MG63 (cell line): ENCODE measurements at regions not wholly inside any gene's neighbourhood (a gene's known extent, or its start where the extent isn't known, plus 50 kb on each side); places are given as distances from the start of the nearest gene placed in this dataset.
"Not testable (repeated sequence)": the region's sequence is repeated elsewhere in the genome, so short reads cannot be mapped to it uniquely, and the experiment has no call there.

Experiments used
- DNase-seq: peaks from one replicate; pipeline ENCODE4 v3.0.0-alpha.2; 2020
- H3K27me3 ChIP-seq: fragments of 250-450 bp; sonication (Bioruptor Pico); 2 replicates; pipeline ENCODE4 v1.5.1; 2020; ENCODE audit warnings: mild to moderate bottlenecking, moderate library complexity
- H3K36me3 ChIP-seq: fragments of 250-450 bp; sonication (Bioruptor Pico); 2 replicates; pipeline ENCODE4 v1.5.1; 2020; ENCODE audit warnings: mild to moderate bottlenecking, moderate library complexity
- H3K4me3 ChIP-seq: fragments of 250-450 bp; sonication (Bioruptor Pico); 2 replicates; pipeline ENCODE4 v1.5.1; 2020; ENCODE audit warnings: mild to moderate bottlenecking, moderate library complexity
- H3K9me3 ChIP-seq: fragments of 250-450 bp; sonication (Bioruptor Pico); 2 replicates; pipeline ENCODE4 v1.5.1; 2020; ENCODE audit warnings: mild to moderate bottlenecking, moderate library complexity

- no peak for DNase-seq
- Histone ChIP-seq H3K9me3 (no peaks in the 10 kb centered on the region), H3K27me3 (no peaks in the 10 kb centered on the region), H3K4me3 (no peak overlapping the region), H3K36me3 (no peaks in the 10 kb centered on the region)
These were observed 58.6 kb upstream of the SHISA6 start for GRCh38 chr17:11182430-11182829.

GRCh38 chr17:11178581-11178980 is 62.4 kb upstream of the SHISA6 start:
- Histone ChIP-seq H3K9me3 (no peaks in the 10 kb centered on the region), H3K27me3 (no peaks in the 10 kb centered on the region), H3K4me3 (no peak overlapping the region), H3K36me3 (no peaks in the 10 kb centered on the region)
- DNase-seq = no peak

GRCh38 chr17:11177340-11177739 is 63.7 kb upstream of the SHISA6 start:
- Histone ChIP-seq H3K4me3 (no peak overlapping the region), H3K27me3 (no peaks in the 10 kb centered on the region), H3K36me3 (no peaks in the 10 kb centered on the region), H3K9me3 (no peaks in the 10 kb centered on the region)
- DNase-seq = no peak

- H3K4me3 ChIP-seq = no peak overlapping the region
- no peaks in the 10 kb centered on the region for H3K9me3 ChIP-seq
- H3K27me3 ChIP-seq = no peaks in the 10 kb centered on the region
- H3K36me3 ChIP-seq = no peaks in the 10 kb centered on the region
- no peak for DNase-seq
These were observed 64.5 kb upstream of the SHISA6 start for GRCh38 chr17:11176549-11176948.

GRCh38 chr17:11170881-11171280 is 70.1 kb upstream of the SHISA6 start:
- Histone ChIP-seq H3K27me3 (no peaks in the 10 kb centered on the region), H3K4me3 (no peak overlapping the region), H3K36me3 (no peaks in the 10 kb centered on the region), H3K9me3 (no peaks in the 10 kb centered on the region)
- no peak for DNase-seq

- Histone ChIP-seq H3K4me3 (no peak overlapping the region), H3K36me3 (no peaks in the 10 kb centered on the region), H3K9me3 (peaks cover 7% of the 10 kb centered on the region), H3K27me3 (no peaks in the 10 kb centered on the region; the same call in 1 of the 2 replicates)
- DNase-seq = no peak
These were observed 89.1 kb upstream of the SHISA6 start for GRCh38 chr17:11151818-11152425.

- DNase-seq, H3K27me3 ChIP-seq, H3K9me3 ChIP-seq: not testable (repeated sequence)
These were observed 90.0 kb upstream of the SHISA6 start for GRCh38 chr17:11150906-11151511.

GRCh38 chr17:11144358-11145233 is 96.4 kb upstream of the SHISA6 start:
- Histone ChIP-seq H3K27me3 (no peaks in the 10 kb centered on the region; the same call in 1 of the 2 replicates), H3K36me3 (no peaks in the 10 kb centered on the region), H3K9me3 (no peaks in the 10 kb centered on the region), H3K4me3 (no peak overlapping the region)
- DNase-seq = peak; percentile 57

More at GRCh38 chr17:11150906-11151511, 90.0 kb upstream of the SHISA6 start:
- H3K4me3 ChIP-seq, H3K36me3 ChIP-seq: not testable (repeated sequence)

- Histone ChIP-seq H3K36me3 (no peaks in the 10 kb centered on the region), H3K27me3 (no peaks in the 10 kb centered on the region; the same call in 1 of the 2 replicates), H3K4me3 (no peak overlapping the region), H3K9me3 (no peaks in the 10 kb centered on the region)
- no peak for DNase-seq
These were observed 98.8 kb upstream of the SHISA6 start for GRCh38 chr17:11142231-11142630.

GRCh38 chr17:11140501-11140900 is 100.5 kb upstream of the SHISA6 start:
- DNase-seq = no peak
- H3K4me3 ChIP-seq = no peak overlapping the region

GRCh38 chr17:11140043-11140442 is 101.0 kb upstream of the SHISA6 start:
- no peaks in the 10 kb centered on the region; the same call in 1 of the 2 replicates for H3K27me3 ChIP-seq
- no peaks in the 10 kb centered on the region for H3K36me3 ChIP-seq
- no peaks in the 10 kb centered on the region for H3K9me3 ChIP-seq
- no peak overlapping the region for H3K4me3 ChIP-seq
- DNase-seq = peak; percentile 6

More at GRCh38 chr17:11140501-11140900, 100.5 kb upstream of the SHISA6 start:
- H3K9me3 ChIP-seq = no peaks in the 10 kb centered on the region
- H3K27me3 ChIP-seq = no peaks in the 10 kb centered on the region; the same call in 1 of the 2 replicates
- no peaks in the 10 kb centered on the region for H3K36me3 ChIP-seq

GRCh38 chr17:11138023-11138422 is 103.0 kb upstream of the SHISA6 start:
- no peak for DNase-seq
- no peaks in the 10 kb centered on the region for H3K9me3 ChIP-seq
- no peaks in the 10 kb centered on the region for H3K36me3 ChIP-seq
- no peaks in the 10 kb centered on the region for H3K27me3 ChIP-seq
- H3K4me3 ChIP-seq = peak overlapping the region; percentile 46

- no peak for DNase-seq
- H3K9me3 ChIP-seq = no peaks in the 10 kb centered on the region
- no peak overlapping the region for H3K4me3 ChIP-seq
- no peaks in the 10 kb centered on the region for H3K27me3 ChIP-seq
- no peaks in the 10 kb centered on the region for H3K36me3 ChIP-seq
These were observed 105.2 kb upstream of the SHISA6 start for GRCh38 chr17:11135819-11136218.

- Histone ChIP-seq H3K4me3 (no peak overlapping the region), H3K27me3 (no peaks in the 10 kb centered on the region), H3K36me3 (no peaks in the 10 kb centered on the region), H3K9me3 (no peaks in the 10 kb centered on the region)
- DNase-seq = no peak
These were observed 110.6 kb upstream of the SHISA6 start for GRCh38 chr17:11130367-11130766.

GRCh38 chr17:11122908-11123307 is 118.1 kb upstream of the SHISA6 start:
- H3K27me3 ChIP-seq = no peaks in the 10 kb centered on the region
- no peaks in the 10 kb centered on the region for H3K9me3 ChIP-seq
- no peaks in the 10 kb centered on the region for H3K36me3 ChIP-seq
- H3K4me3 ChIP-seq = no peak overlapping the region
- DNase-seq = peak; percentile 33

- Histone ChIP-seq H3K9me3 (no peaks in the 10 kb centered on the region), H3K27me3 (no peaks in the 10 kb centered on the region), H3K36me3 (no peaks in the 10 kb centered on the region), H3K4me3 (no peak overlapping the region)
- no peak for DNase-seq
These were observed 119.5 kb upstream of the SHISA6 start for GRCh38 chr17:11121341-11121985.

GRCh38 chr17:11109106-11109505 is 131.9 kb upstream of the SHISA6 start:
- no peaks in the 10 kb centered on the region for H3K27me3 ChIP-seq
- no peaks in the 10 kb centered on the region for H3K9me3 ChIP-seq
- DNase-seq = no peak
- no peak overlapping the region for H3K4me3 ChIP-seq
- no peaks in the 10 kb centered on the region for H3K36me3 ChIP-seq
